Fibroblast of gingiva (primary cell): ENCODE measurements at regions not wholly inside any gene's neighbourhood (a gene's known extent, or its start where the extent isn't known, plus 50 kb on each side); places are given as distances from the start of the nearest gene placed in this dataset.

Experiments used
- DNase-seq: peaks from one replicate; pipeline ENCODE4 v3.0.0-alpha.2; 2011; ENCODE audit warnings: low read depth

DNA sequence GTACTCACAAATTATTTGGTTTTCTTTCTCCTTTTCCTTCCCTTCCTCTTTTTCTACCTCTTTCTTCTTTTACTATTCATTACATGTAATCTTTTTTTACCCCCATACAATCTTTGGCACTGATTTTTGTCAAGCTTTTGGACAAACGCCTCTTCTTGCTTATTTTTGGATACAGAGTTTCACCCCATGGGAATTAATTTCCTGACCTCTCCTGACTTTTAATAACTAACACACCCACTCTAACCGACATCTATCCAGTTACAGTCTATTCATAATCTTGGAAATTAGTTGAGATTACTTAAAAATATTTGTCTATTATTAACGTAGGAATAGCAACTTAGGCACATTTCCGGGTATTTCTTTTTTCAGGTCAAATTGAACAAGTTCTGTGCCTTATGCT is 101.2 kb downstream of the HDGFL1 start:
- peak; percentile 36 for DNase-seq

DNA sequence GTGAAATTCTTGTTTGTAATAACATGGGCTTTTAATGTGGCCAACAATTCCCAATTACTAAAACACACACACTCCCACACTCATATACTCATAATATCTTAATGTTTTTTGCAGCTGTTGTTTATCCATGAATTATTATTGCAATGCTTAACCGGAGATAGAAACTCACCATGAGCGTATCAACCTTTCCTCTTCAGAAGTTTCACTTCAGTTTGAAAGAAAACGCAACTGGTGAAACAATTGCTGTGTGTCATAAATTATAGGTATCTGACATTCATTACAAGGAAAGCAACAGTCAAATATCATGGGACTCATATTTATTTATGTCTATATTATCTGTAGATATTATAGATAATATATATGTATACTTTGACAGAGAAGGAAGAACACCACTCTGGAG is 104.1 kb downstream of the HDGFL1 start:
- DNase-seq: no peak

DNA sequence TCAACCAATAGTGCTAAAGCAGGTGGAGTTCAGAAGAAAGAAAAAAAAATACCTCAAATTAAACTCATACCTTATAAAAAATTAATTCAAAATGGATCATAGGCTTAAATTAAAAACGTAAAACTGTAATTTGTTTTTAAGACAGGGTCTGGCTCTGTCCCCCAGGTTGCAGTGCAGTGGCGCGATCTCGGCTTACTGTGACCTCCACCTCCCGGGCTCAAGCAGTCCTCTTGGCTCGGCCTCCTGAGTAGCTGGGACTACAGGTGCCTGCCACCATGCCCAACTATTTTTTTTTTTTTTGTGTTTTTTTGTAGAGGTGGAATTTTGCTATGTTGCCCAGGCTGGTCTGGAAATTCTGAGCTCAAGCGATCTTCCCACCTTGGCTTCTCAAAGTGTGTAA is 111.6 kb downstream of the HDGFL1 start:
- DNase-seq: no peak

DNA sequence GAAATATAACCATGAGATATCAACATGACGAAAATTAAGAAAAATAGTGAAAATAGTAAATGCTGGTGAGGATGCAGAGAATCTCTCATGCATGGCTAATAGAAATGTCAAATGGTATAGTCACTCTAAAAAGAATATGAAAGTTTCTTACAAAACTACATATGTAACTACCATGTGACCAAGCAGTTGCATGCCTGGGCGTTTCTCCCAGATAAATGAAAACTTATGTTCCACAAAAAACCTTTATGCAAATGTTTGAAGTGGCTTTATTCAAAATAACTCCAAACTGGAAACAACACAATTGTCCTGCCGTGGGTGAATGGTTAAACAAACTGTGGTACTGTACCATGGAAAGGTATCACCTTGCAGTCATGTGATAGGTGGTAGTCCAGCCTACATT is 112.4 kb downstream of the HDGFL1 start:
- DNase-seq: peak; percentile 30

DNA sequence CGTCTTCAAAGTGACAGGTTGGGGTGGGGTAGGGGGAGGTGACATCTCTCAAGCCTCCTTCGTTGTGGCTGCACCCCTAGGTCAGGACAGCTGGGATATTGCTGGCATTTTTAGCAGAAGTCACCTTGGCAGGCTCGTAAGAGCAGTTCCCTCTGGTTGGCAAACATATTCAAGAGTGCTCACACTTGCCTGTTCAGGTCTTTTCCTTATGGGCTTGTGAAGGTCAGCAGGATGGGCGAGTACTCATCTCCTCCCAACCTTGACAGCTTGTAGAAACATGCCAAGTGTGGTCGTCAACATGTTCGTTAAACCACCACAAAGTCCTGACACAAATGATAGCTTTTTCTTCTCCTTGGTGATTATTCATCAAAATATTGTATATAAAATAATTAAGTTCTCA is 113.6 kb downstream of the HDGFL1 start:
- DNase-seq: no peak

DNA sequence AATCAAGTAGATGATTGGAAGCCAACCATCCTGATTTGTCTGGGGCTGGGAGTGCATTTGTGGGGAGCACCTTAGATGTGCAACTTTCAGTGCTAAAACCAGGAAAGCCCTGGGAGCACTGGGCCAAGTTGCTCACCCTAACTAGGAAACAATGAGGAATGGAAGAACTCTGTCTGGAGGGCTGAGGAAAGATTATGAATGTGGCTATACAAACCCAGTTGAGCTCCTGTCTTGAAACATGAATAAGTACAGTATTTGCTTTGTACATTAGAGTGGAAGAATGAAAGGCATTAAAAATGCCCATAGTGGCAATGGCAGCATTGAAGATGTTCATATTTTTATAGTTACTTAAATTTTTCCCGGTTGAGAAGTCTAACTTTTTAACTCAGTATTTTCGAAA is 121.1 kb downstream of the HDGFL1 start:
- DNase-seq: no peak

DNA sequence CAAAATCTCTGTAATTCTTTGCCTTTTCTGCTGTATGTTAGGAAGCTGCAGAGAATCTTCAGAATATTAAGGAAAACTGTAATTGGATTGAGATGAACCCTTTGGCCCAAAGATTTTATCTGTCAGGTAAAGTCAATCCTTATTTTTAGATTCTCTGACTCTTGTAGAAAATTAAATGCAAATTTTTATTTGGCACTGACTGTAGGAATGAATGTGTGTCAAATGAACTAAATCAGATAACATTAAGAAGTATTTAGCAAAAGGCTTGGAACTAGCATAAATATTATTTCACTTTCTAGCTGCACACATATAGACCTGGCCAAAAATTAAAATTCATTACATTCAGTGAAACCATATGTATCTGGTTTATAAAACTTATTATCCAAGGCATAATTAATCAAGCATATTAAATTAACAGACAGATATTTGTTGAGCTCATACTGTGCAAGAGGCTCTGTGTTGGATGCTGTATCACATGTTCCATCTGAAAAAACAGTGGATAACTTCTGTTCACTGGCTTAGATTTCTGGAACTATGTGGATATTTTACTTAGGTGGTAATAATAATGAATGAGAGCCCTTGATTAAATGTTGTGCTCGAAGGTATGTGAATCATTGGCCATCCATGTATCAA is 124.8 kb downstream of the HDGFL1 start:
- DNase-seq: no peak

DNA sequence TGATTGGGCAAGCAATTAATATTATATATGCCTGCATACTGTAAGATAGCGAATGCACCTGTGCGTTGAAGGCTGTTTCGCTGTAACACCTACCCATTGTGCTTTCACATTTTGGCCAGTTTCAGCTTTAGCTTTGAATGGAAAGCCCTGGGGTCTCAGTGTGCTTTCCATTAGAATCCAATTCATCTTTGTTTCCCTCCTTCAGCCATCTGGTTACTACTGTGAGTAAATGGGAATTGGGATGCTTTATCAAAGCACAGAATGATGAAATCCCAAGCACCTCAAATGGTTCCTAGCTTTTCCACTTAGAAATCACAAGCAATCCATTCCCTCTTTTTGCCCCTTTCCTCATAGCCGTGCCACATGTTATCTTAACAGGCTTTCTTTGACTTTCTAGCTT is 127.1 kb downstream of the HDGFL1 start:
- DNase-seq: no peak

DNA sequence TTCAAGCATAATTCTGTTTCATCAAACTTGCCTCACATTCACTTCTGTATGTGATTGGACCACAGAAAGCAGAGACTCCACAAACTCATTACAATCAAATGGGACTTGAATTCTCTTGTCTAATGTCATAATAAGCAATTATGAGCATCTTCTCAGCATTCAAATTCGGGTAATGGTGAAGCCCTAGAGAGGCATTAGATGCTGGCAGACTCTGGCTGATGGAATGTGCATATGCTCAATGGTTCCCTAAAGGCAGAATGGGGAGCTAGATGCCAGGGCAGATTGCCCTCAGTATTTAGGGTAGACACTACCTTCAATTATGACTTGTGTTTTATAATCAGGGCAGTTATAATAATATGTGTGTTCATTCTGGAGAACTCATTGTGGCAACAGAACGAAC is 127.9 kb downstream of the HDGFL1 start:
- DNase-seq: no peak

DNA sequence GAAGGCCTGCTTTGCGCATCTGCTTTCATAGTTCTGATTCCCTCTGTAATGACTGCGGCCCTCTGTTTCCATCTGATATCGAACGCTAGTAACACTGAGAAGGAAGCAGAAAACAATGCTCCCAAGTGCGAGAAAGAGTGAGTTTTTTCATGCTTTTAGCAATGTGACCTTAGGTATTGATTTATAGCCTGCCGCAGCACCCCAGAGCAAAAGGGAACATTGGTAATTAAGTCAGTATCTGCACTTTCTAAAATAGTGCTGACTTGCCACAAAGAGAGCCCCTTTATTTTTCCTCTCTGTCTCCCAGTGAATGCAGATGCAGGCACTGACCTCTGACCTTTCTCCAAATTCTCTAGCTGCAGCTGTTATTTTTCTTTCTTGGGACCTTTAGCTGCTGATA is 129.8 kb downstream of the HDGFL1 start:
- no peak for DNase-seq

DNA sequence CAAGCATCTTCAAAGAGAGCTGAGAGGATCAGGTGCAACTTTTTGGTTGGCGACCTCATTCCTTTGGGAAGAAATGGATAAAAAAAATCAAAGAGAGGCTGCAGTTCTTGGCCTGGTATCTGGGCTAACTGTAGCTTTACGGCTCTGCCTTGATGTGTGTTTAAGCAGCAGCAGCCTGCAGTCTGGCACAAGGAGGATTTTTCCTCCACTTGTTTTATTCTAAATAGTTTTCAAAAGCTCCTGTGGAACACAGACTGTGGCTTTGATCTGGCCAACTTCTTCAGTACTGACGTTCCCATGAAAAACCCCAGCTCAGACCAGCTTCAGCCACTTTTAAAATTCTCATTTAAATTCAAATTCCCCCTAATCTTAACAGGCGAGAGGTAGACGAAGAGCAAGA is 137.3 kb downstream of the HDGFL1 start:
- DNase-seq: no peak

DNA sequence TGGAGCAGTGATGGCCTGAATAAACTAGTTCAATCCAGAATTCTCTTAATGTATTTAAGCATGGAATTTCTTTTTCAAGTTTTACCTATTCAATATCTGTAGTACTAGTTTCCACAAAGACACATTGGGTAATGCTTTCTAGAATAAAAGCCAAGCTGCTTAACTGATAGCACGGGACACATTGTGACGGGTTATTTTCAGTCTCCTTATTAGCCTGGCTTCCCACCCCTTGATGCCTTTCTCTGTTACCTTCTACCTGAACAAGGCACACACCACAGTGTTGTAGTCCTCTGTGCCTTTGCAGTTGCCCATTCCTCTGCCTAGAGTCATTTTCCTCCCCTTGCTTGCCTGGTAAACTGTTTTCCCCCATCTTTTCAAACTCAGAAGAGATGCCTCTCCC is 139.1 kb downstream of the HDGFL1 start:
- DNase-seq: no peak

DNA sequence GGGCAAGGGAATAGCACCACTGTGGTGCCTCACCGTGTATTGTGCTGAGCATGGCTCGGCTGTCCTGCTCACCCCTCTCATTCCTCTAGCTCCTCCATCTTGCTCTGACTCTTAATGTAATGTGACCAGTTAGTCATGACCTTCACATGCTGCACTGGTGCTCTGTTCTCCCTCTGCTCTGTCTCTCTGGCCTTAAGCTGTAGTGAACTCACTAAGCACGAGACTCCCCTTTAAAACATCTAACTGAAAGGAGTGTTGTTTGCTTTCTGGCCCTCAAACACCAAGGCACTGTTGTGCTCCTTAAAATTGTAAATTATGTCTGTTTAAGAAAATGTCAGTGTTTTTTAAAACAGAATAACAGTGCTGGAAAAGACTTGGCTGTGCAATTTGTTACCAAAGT is 140.4 kb downstream of the HDGFL1 start:
- no peak for DNase-seq

DNA sequence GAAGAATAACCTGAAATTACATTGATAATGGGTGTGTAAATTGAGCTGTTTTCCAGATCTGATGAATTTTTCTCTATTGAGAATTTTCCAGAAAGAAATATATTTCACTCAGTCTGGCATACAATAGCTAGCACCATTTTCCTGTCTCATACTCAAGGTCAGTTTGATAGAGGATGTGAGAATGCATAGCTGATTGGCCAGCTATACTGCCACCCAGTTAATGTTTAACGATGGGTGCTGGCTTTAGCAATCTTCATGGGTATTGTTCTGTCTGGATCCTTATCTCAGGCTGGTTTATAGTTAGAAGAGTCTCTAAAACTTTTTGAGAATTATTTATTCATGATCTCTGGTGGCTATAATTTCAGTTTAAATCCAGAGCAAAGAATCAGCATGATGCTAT is 147.4 kb downstream of the HDGFL1 start:
- DNase-seq: no peak

DNA sequence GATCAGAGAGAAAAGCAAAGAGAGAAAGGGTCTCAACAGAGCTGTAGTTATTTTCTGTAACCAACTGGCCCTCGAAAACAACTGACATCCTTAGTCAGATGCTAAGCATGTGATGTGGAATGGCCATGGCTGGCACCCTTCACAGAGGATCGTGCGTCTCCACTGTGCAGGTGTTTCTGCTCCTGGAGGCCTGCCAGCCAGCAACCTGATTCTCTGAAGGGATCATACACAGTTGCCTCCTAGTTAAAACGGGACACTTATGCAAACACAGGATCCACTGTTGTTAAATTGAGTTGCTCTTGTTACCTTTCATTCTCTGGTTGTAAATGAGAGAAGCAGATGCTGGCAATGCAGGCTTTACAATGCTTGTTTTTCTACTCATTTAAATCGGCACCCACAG is 148.5 kb downstream of the HDGFL1 start:
- no peak for DNase-seq

DNA sequence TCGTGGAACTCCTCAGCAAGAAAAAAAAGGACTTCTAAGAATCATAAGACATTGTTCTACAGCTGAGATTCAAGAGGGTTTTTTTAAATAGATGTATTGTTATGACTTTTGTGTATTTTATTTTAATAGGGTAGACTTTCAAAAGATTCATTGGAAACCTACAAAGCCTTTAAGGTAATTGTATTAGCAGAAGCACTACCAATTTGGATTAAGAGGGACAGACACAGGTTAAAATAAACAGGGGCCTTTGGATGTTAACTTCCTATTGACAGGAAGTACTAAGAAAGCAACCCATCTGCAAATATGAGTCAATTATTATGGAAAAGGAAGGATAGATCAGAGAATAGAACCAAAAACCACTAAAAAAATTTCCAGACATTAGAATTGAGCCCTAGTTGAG is 153.5 kb downstream of the HDGFL1 start:
- no peak for DNase-seq

DNA sequence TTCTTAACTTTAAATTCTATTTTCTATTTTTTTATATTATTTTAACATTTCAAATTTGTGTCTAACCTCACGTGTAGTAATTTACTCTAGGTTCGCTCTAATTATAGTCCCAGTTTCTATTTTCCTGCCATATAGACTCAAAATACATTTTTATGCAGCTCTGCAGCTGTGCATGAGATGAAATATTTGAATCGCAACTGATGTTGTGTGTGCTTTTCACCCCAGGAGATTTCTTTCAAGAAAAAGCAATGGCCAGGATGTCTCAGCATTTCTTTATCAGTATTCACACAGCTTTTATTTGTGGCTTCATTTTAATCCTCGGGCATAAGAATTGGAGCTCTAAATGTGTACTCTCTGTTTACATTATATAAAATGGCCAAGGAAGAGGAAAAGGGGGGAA is 157.6 kb downstream of the HDGFL1 start:
- no peak for DNase-seq

DNA sequence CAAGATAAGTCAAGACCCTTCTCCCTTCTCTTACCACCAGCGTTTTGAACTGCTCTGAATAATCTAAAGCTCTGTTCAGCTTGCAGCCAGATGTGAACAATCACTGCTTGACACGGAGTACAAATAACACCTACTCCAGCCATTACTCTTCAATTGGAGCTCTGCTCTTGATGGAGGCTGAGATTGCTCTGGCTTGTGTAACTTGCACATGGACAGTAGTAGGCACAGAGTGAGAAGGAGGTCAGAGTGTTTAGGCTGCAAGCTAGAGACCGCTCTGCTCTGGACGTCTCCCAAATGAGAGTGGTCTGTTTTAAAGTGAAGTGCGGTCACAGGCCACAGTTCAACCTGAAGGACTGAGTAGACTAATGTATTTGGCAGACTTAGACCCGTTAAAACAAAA is 158.3 kb downstream of the HDGFL1 start:
- no peak for DNase-seq

DNA sequence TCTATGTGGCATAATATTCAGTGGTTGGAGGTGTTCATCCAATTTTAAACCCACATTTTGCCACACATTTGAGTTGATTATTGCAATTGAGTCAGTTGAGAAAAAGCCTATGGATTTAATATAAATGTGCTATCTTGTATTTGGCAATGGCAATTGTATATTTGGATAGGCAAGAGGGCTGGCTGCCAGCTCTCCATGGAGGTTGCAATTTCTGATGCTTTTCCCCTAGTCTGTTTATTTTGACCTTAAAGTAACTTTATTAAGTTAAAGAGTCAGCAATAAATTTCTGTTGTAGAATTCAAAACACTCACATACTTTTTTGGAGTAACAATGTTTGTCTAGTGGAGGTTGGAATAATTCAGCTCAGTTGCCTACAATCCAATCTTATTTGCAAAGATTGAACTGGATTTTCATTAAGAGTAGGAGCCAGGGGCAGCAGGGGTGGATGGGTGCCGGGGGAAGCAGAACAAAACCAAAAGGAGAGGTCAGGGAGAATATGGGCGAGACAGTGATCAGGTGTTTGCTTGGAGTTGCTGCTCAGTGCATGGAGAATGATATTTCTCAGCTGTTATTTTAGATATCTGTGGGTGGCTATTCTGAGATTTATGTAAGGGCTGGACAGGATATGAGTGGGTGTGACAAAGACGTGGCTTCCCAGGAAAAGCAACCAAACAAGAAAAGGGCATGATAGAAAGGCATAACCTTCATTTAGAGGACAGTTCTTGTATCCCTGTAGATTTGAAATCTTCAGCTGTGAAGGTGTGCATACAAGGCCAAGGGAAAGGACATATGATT is 163.0 kb downstream of the HDGFL1 start:
- DNase-seq: peak; percentile 36

DNA sequence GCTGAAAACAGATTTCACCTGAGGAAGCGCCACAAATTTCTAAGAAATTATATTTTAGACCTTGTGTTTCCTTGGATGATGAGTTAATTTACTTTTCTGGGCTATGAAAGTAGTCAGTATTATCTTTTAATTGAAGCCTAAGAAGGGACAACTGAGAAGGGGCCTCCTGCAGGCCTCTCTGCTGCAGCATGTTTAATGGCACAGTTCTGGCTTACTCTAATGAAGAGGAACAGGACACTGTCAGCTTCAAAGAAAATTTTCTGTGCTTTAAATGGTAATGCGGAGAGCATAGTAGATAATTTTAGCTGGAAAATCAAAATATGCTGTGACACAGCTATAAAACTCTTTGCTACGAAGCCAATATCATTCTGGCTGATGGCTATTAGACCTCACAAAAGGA is 167.4 kb downstream of the HDGFL1 start:
- no peak for DNase-seq

DNA sequence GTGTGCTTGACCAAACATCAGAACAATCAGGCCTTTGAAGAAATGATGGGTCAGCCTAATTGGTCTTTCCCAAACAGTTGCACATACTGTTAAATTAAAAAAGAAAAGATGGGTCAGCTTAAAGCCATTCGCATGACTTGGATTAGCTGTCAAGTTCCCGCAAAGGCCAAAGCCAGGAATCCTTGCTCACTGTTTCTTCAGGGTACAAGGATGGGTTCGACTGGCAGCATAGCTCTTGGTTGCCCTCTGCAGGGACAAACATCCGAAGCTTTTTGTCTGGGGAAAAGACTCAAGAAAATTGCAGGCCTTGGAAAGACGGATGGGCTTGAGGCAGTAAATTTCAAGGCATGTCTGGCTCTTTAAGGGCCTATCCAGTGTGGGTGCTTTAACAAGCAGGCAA is 168.0 kb downstream of the HDGFL1 start:
- DNase-seq: peak; percentile 50

DNA sequence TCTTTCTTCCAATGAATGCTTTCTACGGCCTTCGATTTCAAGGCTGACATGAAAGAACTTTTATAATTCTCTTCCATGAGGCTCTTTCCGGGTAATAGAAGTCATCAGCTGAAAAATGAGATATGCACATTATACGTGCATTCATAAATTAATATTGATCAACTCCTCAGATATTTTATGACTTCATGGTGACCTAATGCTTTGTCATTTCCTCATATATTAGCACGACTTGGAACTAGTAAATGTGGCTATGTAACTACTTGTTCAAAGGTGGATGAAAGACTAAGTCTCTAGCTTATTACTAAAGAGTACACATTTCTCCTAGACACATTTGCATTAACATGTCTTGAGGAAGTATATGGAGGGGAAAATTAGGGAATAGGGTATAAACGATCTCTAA is 168.8 kb downstream of the HDGFL1 start:
- no peak for DNase-seq

DNA sequence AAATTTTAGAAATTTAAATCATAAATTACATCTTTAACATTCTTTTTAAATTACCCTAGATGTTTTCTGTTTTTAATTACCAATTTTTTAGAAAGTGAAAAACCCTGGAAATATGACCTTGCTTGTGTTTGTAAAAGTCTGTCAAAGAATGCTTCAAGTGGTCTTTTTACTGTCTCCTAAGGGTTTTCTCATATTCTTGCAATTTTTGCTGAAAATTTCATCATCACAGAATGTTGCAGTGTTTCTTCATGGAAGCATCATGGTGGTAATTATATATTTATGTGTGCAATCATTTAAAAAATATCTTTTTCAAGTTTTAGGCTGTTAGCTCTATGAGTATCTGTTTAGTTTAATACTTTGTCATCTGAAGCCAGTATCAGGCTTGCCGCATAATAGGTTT is 178.2 kb downstream of the HDGFL1 start:
- DNase-seq: peak; percentile 69

DNA sequence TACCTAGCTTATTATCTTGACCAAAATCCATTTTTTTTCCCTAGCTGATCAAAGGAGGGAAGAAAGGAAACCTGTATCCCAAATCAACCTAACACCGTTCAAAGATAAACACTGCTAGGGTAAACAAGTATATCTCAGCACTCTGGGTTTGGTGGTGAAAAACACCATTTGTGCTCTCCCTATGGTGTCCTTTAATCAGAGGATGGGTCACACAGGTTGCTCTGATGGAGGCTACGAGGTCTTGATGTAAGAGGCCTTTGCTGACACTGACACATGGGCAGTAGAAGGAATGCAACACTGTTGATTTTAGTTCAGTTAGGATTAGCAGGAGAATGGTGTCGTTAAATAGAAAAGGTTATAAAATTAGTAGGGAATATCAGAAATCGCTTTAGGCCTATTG is 179.3 kb downstream of the HDGFL1 start:
- DNase-seq: no peak
